HG03066 (cell line): ENCODE measurements at regions not wholly inside any gene's neighbourhood (a gene's known extent, or its start where the extent isn't known, plus 50 kb on each side); places are given as distances from the start of the nearest gene placed in this dataset.
"Not testable (repeated sequence)": the region's sequence is repeated elsewhere in the genome, so short reads cannot be mapped to it uniquely, and the experiment has no call there.

Experiments used
- ATAC-seq: cut with Tn5 transposase; IDR thresholded peaks from one replicate; pipeline ENCODE4 v1.9.1; 2021; ENCODE audit warnings: low read depth; ENCODE audit not compliant: unreplicated experiment

DNA sequence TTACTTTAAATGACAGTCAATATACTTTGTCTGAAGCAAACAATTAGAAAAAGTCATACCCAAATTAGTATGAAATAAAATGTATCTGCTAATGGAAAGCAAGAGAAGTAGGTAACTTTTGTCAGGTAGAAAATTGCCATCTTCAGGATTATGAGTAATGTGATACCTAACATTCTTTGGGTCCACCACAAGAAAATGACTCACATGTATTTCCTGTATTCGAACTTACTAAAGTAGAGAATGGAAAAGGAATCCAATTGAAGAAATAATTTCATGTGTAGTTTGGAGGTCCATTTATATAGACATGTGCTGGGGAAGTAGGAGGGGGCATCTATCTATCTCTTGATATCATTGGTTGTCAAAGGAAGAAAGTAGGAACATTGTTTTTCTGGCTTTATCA lies 636.2 kb upstream of the CHAC2 start:
- ATAC-seq: no peak

DNA sequence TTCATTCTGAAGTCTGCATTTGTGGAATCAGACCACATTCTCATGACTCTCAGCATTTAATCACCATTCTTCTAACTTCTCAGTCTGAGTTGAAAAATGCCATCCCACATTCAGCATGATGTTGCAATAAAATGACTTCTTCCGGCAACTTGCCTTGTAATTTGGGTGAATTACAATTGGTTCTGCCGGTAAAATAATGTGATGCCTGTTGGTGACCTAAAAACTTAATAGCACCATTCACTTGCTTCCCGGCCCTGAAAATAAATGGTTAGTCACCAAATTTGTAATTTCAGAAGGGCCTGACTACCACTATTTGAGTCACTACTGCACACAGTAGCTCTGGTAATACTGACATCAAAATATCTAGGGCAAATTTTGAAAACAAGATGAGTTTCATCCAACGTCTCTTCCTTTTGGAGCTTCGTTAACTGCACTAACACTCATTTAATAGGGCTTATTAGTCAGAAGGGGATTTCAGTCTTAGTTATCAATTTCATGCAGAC lies 637.1 kb upstream of the CHAC2 start:
- no peak for ATAC-seq

GRCh38 chr2:53129851-53130250 lies 637.8 kb upstream of the CHAC2 start:
- ATAC-seq: no peak

DNA sequence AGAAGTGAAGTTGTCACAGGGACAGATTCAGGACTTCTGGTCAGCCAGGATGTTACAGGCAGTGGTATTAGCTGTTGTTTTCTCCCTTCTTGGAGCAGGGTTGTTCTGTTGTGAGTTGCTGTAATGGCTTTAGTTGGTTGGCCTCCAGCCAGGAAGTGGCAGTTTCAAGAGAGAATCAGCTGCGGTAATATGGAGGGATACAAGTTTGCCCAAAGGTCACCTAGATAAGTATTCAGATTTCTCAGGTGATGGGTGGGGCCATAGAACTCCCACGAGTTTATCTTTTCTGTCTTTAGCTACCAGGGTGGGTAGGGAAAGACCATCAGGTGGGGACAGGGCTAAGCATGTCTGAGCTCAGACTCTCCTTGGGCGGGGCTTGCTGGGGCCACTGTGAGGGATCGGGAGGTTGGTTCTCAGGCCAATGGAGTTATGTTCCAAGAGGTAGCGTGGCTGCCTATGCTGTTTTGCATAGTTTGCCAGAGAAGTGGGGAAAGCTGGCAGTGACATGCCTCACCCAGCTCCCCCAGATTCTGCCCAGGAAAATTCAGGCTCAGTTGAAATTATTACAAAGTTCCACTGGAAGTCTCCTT lies 640.4 kb upstream of the CHAC2 start:
- ATAC-seq: no peak

- no peak for ATAC-seq
These were observed 652.6 kb upstream of the CHAC2 start for GRCh38 chr2:53114991-53115390.

DNA sequence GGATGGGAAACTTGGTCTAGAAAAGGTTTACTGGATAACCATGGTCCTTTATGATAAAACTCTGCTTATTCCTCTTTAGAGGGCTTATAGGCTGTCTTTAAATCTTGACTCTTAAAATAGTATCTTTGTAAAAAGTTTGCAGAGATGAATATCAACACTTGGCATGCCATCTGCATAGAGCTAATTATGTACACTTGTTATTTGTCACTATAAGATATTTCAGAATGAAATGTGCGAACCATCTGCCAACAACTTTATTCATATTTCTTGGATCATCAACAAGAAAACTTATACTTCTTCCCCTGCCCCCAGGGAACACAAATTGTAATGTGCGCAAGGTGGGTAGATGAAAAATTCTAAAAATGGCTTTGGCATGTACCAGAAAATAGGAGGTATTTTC lies 653.0 kb upstream of the CHAC2 start:
- no peak for ATAC-seq

DNA sequence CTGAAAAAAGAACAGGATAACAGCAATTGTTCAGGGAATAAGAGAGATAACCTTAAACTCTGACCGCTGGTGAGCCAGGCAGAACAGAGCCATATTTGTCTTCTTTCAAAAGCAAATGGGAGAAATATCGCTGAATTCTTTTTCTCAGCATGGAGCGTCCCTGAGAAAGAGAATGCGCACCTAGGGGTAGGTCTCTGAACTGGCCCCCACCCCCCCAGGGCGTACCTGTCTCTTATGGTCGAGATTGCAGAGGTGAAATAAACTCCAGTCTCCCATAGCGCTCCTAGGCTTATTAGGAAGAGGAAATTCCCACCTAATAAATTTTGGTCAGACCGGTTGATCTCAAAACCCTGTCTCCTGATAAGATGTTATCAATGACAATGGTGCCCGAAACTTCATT lies 655.2 kb upstream of the CHAC2 start:
- ATAC-seq: not testable (repeated sequence)

- no peak for ATAC-seq
These were observed 656.2 kb upstream of the CHAC2 start for GRCh38 chr2:53111406-53111805.

- ATAC-seq: no peak
These were observed 656.6 kb upstream of the CHAC2 start for GRCh38 chr2:53111004-53111403.

DNA sequence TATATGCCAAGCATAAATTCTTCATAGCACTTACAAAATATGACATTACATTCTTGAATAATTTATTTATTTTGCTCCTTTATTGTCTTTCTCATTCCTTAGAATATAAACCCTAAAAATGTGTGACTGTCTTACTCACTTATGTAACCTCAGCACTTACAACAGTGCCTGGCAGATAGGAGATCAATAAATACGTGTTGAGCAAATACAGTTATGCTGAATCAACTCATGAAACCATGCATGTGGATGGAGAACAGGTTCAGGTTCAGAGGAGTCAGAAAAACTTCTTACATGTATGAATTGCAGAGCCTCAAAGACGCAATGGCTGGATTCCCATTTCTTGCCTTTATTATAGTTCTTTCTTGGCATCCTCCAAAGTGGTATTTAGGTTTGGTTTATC lies 659.4 kb upstream of the CHAC2 start:
- no peak for ATAC-seq

- no peak for ATAC-seq
These were observed 663.3 kb upstream of the CHAC2 start for GRCh38 chr2:53104263-53104662.

DNA sequence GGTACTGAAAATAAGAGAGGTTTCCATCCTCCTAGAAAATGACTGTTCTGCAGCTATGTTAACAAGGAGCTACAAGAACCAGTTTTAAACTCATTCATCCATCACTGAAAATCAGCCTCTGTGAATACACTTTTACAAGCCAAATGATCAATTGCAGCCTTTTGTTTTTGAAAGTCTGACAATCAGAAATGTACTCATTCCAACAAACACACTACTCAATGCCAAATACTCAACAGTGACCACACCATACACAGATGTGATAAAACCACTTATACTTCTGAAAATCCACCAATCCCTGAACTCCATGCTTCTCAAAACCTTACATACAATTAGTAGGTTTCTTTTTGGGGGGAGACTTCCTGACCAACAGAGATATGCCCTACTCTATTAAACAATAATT lies 663.9 kb upstream of the CHAC2 start:
- ATAC-seq: no peak

DNA sequence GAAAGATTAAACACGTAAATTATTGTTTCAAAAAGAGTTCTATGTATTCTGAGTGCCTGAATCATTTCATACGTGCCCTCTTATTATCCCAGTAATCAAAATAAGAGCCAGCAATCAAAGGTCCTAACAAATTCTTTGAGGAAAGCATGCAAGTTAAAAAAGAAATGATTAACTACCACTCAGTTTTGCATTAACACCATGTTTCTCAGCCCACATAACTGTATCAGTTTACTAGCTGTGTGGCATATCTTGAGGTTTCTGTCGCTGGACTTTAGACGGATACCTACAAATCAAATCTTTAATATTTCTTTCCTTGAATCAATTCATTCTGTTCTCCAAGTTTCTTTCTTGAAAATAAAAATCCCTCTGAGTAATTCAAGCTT lies 668.9 kb upstream of the CHAC2 start:
- ATAC-seq: no peak

GRCh38 chr2:53096351-53096750 lies 671.3 kb upstream of the CHAC2 start:
- no peak for ATAC-seq

GRCh38 chr2:53095664-53096063 lies 671.9 kb upstream of the CHAC2 start:
- ATAC-seq: no peak

DNA sequence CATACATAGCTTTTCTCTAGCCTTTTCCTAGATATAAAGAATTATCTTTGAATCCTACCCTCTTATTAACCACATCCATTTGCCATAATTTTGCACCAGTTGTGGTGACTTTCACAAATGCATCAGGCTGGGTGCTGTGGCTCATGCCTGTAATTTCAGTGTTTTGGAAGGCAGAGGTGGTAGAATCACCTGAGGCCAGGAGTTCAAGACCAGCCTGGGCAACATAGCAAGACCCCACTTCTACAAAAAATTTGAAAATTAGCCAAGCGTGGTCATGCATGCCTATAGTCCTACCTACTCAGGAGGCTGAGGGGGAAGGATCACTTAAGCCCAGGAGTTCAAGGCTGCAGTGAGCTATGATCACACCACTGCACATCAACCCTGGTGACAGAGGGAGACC lies 672.4 kb upstream of the CHAC2 start:
- ATAC-seq: no peak

DNA sequence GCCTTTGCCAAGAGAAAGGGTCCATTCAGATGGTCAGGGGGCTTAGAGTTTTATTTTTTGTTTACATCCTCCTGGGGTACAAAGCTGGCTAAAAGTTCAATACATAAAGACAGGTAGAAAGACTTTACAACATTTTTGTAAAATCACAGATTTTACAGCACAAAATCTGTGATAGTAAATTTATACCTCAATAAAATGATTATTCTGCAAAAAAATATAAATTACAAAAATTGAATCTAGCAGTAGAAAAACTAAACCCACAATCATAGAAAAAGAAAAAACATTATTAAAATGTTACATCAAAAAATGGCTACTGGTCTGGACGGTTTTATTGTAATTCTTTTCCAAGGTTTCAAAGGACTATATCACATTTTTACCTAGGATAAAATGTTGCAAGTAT lies 674.2 kb upstream of the CHAC2 start:
- ATAC-seq: no peak

GRCh38 chr2:53091183-53091582 lies 676.4 kb upstream of the CHAC2 start:
- no peak for ATAC-seq

DNA sequence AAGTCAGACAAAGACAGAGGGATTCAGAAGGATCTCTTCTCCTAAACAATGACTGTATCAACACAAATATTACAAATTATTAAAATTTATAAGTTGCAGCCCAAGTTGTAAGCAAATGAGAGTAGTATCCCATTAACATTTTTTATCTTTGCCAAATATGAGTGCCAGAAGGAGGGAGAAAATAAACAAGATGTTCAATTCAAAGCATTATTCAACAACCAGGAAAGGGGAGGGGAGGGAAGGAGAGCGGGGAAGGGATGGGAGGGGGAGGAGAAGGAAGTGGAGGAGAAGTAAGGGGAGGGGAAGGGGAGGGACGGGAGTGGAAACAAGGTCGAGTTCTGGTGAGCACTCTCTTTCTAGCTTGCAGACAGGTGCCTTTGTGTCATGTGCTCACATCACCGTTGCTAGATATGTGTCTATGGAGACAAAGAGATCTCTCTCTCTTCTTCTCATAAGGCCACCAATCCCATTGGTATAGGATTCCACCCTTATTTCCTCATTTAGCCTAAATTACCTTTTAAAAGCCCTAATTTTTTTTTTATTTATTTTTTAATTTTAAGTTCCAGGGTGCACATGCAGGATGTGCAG lies 679.6 kb upstream of the CHAC2 start:
- no peak for ATAC-seq

GRCh38 chr2:53087262-53087873 lies 680.2 kb upstream of the CHAC2 start:
- ATAC-seq: no peak

- no peak for ATAC-seq
These were observed 690.2 kb upstream of the CHAC2 start for GRCh38 chr2:53077413-53077812.

DNA sequence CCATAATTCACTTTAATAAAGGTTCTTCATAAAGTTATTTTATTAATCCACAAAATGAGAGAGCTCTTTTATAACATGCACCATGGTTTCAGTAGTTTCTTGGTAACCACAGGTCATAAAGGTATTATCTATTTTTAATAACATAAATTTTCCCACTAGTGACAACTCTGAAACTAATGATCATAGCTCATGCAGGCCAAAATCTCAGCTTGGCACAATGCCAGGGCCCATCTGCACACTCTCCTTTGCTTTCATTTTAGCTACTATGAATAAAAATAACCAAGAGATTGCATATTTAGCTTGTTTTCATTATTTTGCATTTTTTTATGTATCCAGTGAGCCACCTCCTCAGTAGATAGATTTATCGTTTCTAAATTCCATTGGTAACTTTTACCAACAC lies 691.8 kb upstream of the CHAC2 start:
- no peak for ATAC-seq
